Stimulated activated CD4-positive, alpha-beta T cell treated with anti-CD3 and anti-CD28 coated beads, Interleukin-12 subunit alpha, Interleukin-12 subunit beta, amount 100 ng/mL, for 48 hours (primary cell): ENCODE measurements at regions not wholly inside any gene's neighbourhood (a gene's known extent, or its start where the extent isn't known, plus 50 kb on each side); places are given as distances from the start of the nearest gene placed in this dataset.
A peak's percentile ranks its signal among the peaks of the same experiment; 100 is the strongest.
"Not testable (repeated sequence)": the region's sequence is repeated elsewhere in the genome, so short reads cannot be mapped to it uniquely, and the experiment has no call there.

Experiments used
- DNase-seq, 3 donors: peaks; one replicate each; pipeline ENCODE4 v3.0.0-alpha.2; 2020; ENCODE audit warnings: low read depth in 2 of 3, low spot score in 1 of 3

DNA sequence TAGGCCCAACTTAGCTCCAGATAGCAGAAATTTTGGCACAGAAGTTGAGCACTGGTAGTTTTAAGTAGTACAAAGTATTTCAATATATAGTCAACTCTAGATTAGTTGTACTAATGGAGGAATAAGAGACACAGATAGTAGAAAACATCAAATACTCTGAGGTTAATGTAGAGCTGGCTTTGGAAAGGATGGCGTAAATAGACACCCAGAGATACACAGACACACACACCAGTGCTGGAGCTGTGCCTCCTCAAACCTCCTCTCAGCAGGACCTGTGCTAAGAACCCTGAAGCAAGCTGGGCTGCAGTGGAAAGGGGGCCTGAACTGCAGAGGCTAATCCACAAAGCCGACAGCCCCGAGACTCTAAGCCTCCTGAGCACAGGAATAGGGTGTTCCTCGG is 67.0 kb upstream of the EDEM3 start:
- no peak for DNase-seq

DNA sequence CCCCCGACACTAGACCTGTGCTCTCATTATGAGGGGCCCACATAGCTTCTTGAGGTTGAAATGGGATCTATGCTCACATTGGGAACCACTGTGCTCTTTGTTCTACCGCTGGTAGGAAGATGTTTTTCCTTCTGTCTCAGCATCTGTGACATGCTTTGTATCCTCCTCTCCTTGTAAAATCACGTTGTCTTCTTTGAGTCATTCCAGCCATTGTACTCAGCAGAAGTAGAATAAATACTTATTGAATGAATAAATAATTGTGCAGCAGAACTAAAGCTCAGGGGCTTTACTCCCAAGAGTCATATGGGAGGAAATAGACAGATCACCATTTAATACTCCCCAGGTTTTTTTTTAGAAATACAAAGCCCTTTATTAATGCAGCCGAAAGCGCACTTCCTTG is 66.3 kb upstream of the EDEM3 start:
- DNase-seq = no peak

DNA sequence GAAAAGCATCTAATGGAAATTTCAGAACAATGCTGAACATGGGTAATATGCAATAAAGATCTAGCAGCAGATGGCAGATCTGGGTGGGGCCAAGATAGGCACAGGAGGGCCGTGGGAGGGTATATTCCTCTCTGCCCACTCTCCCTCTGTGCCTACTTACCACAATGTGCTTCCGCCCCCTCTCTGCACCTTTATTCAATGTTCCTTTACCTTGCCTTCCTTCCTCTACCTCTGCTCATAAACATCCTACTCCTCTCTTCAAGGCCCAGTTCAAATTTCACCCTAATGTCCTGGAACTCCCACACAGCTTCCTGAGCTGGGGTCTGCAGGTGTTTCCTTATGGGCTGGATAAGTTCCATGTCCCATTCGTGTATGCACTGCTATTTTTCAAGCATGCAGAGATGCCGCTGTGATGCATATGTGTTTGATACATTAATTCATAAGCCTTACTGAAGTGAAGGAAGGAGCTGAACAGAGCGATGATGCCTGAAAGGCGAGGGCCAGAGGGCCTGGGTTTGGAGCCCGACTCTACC is 65.6 kb upstream of the EDEM3 start:
- no peak for DNase-seq

DNA sequence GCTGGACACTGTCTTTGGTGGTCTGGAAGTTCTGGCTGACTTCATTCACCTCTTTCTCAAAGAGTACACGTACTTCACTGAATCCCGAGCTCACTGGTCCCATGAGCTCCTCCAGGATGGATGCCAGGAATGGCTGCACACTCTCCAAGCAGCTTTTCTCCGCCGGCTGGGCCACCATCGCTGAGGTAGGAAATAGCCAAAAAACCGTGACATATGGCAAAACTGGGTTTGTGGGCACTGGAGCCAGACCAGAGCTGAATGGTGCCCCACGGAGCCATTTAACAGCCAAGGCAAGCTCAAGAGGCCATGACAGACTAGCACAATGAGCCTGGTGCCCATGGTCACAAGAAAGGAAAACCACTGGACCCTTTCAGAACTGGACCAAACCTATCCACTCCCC is 64.0 kb upstream of the EDEM3 start:
- no peak for DNase-seq

GRCh38 chr1:184817003-184817402 is 62.3 kb upstream of the EDEM3 start:
- DNase-seq = not testable (repeated sequence)

DNA sequence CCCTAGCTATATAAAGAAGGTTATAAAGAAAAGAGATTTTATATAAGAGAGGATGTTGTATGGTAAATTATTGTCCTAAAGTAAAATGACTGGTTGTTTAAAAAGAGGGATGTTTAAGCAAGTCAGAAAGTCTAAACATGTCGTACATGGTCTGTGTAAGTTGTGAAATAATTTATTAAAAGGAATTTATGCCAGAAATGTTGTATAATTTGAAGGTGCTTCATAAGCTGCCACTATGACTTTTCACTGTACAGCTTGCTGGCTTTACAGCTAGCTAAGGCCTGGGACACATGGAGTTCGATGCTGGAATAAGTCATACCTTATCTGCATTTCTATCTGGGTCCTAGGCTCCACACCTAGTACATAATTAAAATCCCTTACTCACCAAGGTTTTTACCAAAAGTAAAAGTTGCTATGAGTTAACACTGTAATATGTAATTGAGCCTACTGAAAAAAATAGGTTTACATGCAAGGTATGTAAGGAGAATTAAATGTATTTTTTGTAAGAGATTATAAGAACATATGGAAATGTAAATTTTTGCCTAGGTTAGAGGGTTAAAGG is 59.0 kb upstream of the EDEM3 start:
- no peak for DNase-seq

DNA sequence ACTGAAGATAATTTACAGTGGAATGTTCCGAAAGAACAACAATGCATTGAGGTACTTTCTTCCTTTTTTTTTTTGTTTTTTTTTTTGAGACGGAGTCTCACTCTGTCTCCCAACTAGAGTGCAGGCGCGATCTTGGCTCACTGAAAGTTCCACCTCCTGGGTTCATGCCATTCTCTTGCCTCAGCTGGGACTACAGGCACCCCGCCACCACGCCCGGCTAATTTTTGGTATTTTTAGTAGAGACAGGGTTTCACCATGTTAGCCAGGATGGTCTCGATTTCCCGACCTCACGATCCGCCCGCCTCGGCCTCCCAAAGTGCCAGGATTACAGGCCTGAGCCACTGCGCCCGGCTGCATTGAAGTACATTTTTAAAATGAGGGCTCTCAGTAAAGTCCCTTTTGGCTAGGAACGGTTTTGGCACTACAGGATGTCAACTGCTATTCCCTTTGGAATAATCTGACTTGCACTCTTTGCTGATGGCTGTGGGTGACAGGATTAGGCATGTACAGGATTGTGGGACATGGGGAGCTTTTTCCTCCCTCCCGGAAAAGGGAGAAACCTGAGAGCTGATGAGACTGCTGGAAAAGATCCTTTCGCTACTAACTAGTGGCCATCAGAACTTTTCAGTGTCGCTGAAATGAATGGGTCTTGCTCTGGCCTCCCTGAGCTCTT is 56.9 kb upstream of the EDEM3 start:
- DNase-seq = no peak

- DNase-seq = no peak
These were observed 56.2 kb upstream of the EDEM3 start for GRCh38 chr1:184810735-184811343.

DNA sequence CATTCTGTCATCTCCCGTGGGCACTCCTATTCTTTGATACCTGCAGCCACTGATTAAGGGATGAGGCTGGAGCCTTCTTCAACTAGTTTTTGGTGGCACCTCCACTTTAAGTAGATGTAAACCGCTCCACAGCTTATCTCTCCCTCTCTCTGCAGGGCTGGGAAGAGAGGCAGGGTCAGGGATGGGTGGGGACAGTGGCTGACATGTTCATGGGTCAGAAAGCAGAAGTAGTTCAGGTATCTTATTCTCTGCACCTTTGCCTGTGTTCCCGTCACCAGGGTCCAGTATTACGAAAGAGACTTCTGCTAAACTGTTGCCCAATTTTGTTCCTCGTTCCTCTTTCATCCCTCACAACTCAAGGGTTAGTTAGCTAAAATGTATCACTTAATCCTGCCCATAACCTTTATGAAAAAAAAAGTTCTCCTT is 51.7 kb upstream of the EDEM3 start:
- DNase-seq = no peak

GRCh38 chr1:184805667-184806295 is 51.1 kb upstream of the EDEM3 start:
- peak; percentile 67 to 87 (median 79) for DNase-seq
